Stomach (tissue), 4 donors: ENCODE measurements at regions not wholly inside any gene's neighbourhood (a gene's known extent, or its start where the extent isn't known, plus 50 kb on each side); places are given as distances from the start of the nearest gene placed in this dataset.

Source experiments
- CTCF ChIP-seq, 7 experiments: fragments of 450-650 bp in 4 of 7; fragments of 200-600 bp in 3 of 7; sonication (generic) in 3 of 7; IDR thresholded peaks; one replicate each; pipeline ENCODE4 v1.5.1; 2016 to 2019; ENCODE audit warnings: antibody characterized with exemption in 7 of 7, control low read depth in 2 of 7, mild to moderate bottlenecking in 1 of 7
- POLR2AphosphoS5 ChIP-seq, 3 donors: sonication (generic); formaldehyde crosslinking; IDR thresholded peaks; one replicate each; pipeline ENCODE4 v1.6.1; 2016; ENCODE audit warnings: antibody characterized with exemption in 3 of 3

GRCh38 chr12:118685983-118686607 is 295.2 kb upstream of the SRRM4 start:
- TF ChIP-seq CTCF (IDR thresholded peaks at IDR 0.05) (no peak), POLR2AphosphoS5 (IDR thresholded peaks at IDR 0.05) (no peak)
